ENCODE measurements at regions not wholly inside any gene's neighbourhood (a gene's known extent, or its start where the extent isn't known, plus 50 kb on each side); places are given as distances from the start of the nearest gene placed in this dataset.

DNA sequence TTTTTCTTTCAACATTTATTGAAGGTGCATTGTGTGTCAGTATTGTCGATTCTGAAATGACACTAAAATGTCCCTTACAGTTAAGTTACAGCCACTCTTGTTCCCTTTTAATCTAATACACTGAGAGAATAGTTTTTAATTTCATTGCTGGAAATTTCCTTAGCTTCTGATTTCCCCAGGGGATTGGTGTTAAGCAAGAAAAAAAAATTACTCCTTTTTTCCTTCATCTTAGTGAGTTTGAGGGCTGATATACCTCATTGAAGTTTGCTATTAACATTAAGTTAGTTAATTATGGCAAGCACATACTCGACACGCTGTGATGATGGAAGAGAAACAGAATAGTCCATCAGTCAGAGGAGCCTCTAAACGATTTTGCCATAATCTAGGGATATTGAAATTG, 57.0 kb upstream of the EXOC4 start:
- no peak overlapping the region for H3K27ac ChIP-seq (ENCODE audit: low read depth, low read length)
- H3K4ac ChIP-seq (ENCODE audit: low read depth, low read length) = no peak overlapping the region
- H4K91ac ChIP-seq (ENCODE audit: low read depth, low read length) = no peak overlapping the region
- no peaks in the 10 kb centered on the region for H3K27me3 ChIP-seq (ENCODE audit: insufficient read depth, low read length)
- no peak overlapping the region for H3K4me3 ChIP-seq (ENCODE audit: low read depth, low read length)
- no peaks in the 10 kb centered on the region for H3K36me3 ChIP-seq (ENCODE audit: control insufficient read depth in 1 of 2, insufficient read depth in 2 of 2, low read length in 2 of 2)
- no peaks in the 10 kb centered on the region for H3K4me1 ChIP-seq (ENCODE audit: control insufficient read depth in 1 of 2, insufficient read depth in 2 of 2, low read length in 2 of 2)
- H3K14ac ChIP-seq (ENCODE audit: low read length) = no peak overlapping the region
- no peak overlapping the region for H2BK5ac ChIP-seq (ENCODE audit: low read depth, low read length, poor library complexity)
- H3K4me2 ChIP-seq (ENCODE audit: low read length) = no peak overlapping the region
- H3K9me3 ChIP-seq (ENCODE audit: insufficient read depth, low read depth, low read length) = peaks cover 2% of the 10 kb centered on the region
- H3K18ac ChIP-seq (ENCODE audit: low read length) = no peak overlapping the region
- H2BK12ac ChIP-seq (ENCODE audit: low read length) = no peak overlapping the region
- no peaks in the 10 kb centered on the region for H3K79me1 ChIP-seq (ENCODE audit: low read length)
- H2AK5ac ChIP-seq (ENCODE audit: low read length) = no peak overlapping the region
- no peak for DNase-seq
- no peak overlapping the region for H4K12ac ChIP-seq (ENCODE audit: low read depth, low read length)
- no peak overlapping the region for H2BK120ac ChIP-seq (ENCODE audit: insufficient read depth, low read length, poor library complexity)
- H3K79me2 ChIP-seq (ENCODE audit: control insufficient read depth, insufficient read depth, low read length, poor library complexity) = no peaks in the 10 kb centered on the region
- no peak overlapping the region for H2AFZ ChIP-seq (ENCODE audit: insufficient read depth, low read length, poor library complexity)
- WGBS (ENCODE audit: extremely low coverage, insufficient coverage, insufficient read length) = no CpG with 5 or more reads among the region's 4 CpGs
- no peak overlapping the region for H4K8ac ChIP-seq (ENCODE audit: low read depth, low read length)
- H3K9ac ChIP-seq (ENCODE audit: low read length) = no peak overlapping the region
- no peak overlapping the region for H3K23ac ChIP-seq (ENCODE audit: low read length)

DNA sequence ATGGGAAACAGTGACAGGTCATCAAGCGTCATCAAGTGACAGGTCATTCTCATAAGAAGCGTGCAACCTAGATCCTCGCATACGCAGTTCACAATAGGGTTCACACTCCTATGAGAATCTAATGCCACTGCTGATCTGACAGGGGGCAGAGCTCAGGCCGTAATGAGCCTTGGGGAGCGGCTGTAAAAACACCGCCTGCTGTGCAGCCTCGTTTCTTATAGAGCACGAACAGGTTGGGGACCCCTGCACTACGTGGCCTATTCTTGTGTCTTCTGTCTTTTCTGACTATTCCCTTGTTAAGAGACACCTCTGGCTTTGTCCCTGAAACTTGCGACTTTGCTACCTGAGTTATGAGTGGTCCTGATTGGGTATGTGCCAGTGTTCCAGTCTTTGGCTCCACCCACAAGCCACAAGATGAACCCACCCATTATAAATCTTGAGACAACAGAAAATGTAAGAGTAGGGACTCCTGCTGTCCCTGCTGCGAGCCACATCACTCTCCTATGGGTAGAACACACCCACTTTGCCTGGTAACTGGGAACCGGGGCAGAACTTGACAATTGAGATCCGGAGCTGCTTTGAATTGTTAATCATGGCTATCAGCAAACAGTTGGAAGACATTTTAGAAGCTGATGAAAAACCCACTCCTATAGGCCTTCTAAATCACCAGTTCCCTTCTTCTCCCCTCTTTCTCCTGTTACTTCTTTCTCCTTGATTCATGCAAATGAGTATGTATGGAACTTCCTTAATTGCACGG, 55.8 kb upstream of the EXOC4 start:
- no CpG with 5 or more reads among the region's 15 CpGs for WGBS (ENCODE audit: extremely low coverage, insufficient coverage, insufficient read length)
- Histone ChIP-seq H3K36me3 (ENCODE audit: control insufficient read depth in 1 of 2, insufficient read depth in 2 of 2, low read length in 2 of 2) (no peaks in the 10 kb centered on the region), H3K27ac (ENCODE audit: low read depth, low read length) (no peak overlapping the region)

GRCh38 chr7:133197972-133198544, 54.8 kb upstream of the EXOC4 start:
- no peak for DNase-seq
- Histone ChIP-seq H4K8ac (ENCODE audit: low read depth, low read length) (no peak overlapping the region), H3K27ac (ENCODE audit: low read depth, low read length) (no peak overlapping the region), H3K14ac (ENCODE audit: low read length) (no peak overlapping the region), H3K4ac (ENCODE audit: low read depth, low read length) (no peak overlapping the region), H2BK12ac (ENCODE audit: low read length) (no peak overlapping the region), H4K12ac (ENCODE audit: low read depth, low read length) (no peak overlapping the region), H3K9me3 (ENCODE audit: insufficient read depth, low read depth, low read length) (no peaks in the 10 kb centered on the region), H3K18ac (ENCODE audit: low read length) (no peak overlapping the region), H2AFZ (ENCODE audit: insufficient read depth, low read length, poor library complexity) (no peak overlapping the region), H2AK5ac (ENCODE audit: low read length) (no peak overlapping the region), H3K36me3 (ENCODE audit: control insufficient read depth in 1 of 2, insufficient read depth in 2 of 2, low read length in 2 of 2) (no peaks in the 10 kb centered on the region), H3K79me2 (ENCODE audit: control insufficient read depth, insufficient read depth, low read length, poor library complexity) (no peaks in the 10 kb centered on the region), H3K27me3 (ENCODE audit: insufficient read depth, low read length) (no peaks in the 10 kb centered on the region), H3K9ac (ENCODE audit: low read length) (no peak overlapping the region), H3K4me3 (ENCODE audit: low read depth, low read length) (no peak overlapping the region), H3K4me2 (ENCODE audit: low read length) (no peak overlapping the region), H3K4me1 (ENCODE audit: control insufficient read depth in 1 of 2, insufficient read depth in 2 of 2, low read length in 2 of 2) (no peaks in the 10 kb centered on the region), H3K23ac (ENCODE audit: low read length) (no peak overlapping the region), H2BK5ac (ENCODE audit: low read depth, low read length, poor library complexity) (no peak overlapping the region), H2BK120ac (ENCODE audit: insufficient read depth, low read length, poor library complexity) (no peak overlapping the region), H4K91ac (ENCODE audit: low read depth, low read length) (no peak overlapping the region), H3K79me1 (ENCODE audit: low read length) (no peaks in the 10 kb centered on the region)
- WGBS (ENCODE audit: extremely low coverage, insufficient coverage, insufficient read length) = no CpG with 5 or more reads among the region's 4 CpGs

More for the DNA sequence above, 55.8 kb upstream of the EXOC4 start:
- Histone ChIP-seq H2BK5ac (ENCODE audit: low read depth, low read length, poor library complexity) (no peak overlapping the region), H4K8ac (ENCODE audit: low read depth, low read length) (no peak overlapping the region), H3K27me3 (ENCODE audit: insufficient read depth, low read length) (no peaks in the 10 kb centered on the region), H2BK120ac (ENCODE audit: insufficient read depth, low read length, poor library complexity) (no peak overlapping the region), H3K4me1 (ENCODE audit: control insufficient read depth in 1 of 2, insufficient read depth in 2 of 2, low read length in 2 of 2) (no peaks in the 10 kb centered on the region), H3K9ac (ENCODE audit: low read length) (no peak overlapping the region), H3K4me2 (ENCODE audit: low read length) (no peak overlapping the region), H2BK12ac (ENCODE audit: low read length) (no peak overlapping the region), H3K23ac (ENCODE audit: low read length) (no peak overlapping the region), H3K79me2 (ENCODE audit: control insufficient read depth, insufficient read depth, low read length, poor library complexity) (no peaks in the 10 kb centered on the region), H3K14ac (ENCODE audit: low read length) (no peak overlapping the region), H3K4ac (ENCODE audit: low read depth, low read length) (no peak overlapping the region), H3K79me1 (ENCODE audit: low read length) (no peaks in the 10 kb centered on the region), H4K91ac (ENCODE audit: low read depth, low read length) (no peak overlapping the region), H3K9me3 (ENCODE audit: insufficient read depth, low read depth, low read length) (peaks cover 2% of the 10 kb centered on the region), H3K4me3 (ENCODE audit: low read depth, low read length) (no peak overlapping the region), H4K12ac (ENCODE audit: low read depth, low read length) (no peak overlapping the region), H2AK5ac (ENCODE audit: low read length) (no peak overlapping the region), H2AFZ (ENCODE audit: insufficient read depth, low read length, poor library complexity) (no peak overlapping the region), H3K18ac (ENCODE audit: low read length) (no peak overlapping the region)
- DNase-seq = no peak

GRCh38 chr7:133199831-133200230, 53.0 kb upstream of the EXOC4 start:
- Histone ChIP-seq H2BK120ac (ENCODE audit: insufficient read depth, low read length, poor library complexity) (no peak overlapping the region), H3K9ac (ENCODE audit: low read length) (no peak overlapping the region), H3K4ac (ENCODE audit: low read depth, low read length) (no peak overlapping the region), H3K4me3 (ENCODE audit: low read depth, low read length) (no peak overlapping the region), H3K79me1 (ENCODE audit: low read length) (no peaks in the 10 kb centered on the region), H3K4me1 (ENCODE audit: control insufficient read depth in 1 of 2, insufficient read depth in 2 of 2, low read length in 2 of 2) (no peaks in the 10 kb centered on the region), H2BK5ac (ENCODE audit: low read depth, low read length, poor library complexity) (no peak overlapping the region), H2BK12ac (ENCODE audit: low read length) (no peak overlapping the region), H3K9me3 (ENCODE audit: insufficient read depth, low read depth, low read length) (no peaks in the 10 kb centered on the region), H3K36me3 (ENCODE audit: control insufficient read depth in 1 of 2, insufficient read depth in 2 of 2, low read length in 2 of 2) (no peaks in the 10 kb centered on the region), H4K8ac (ENCODE audit: low read depth, low read length) (no peak overlapping the region), H3K18ac (ENCODE audit: low read length) (no peak overlapping the region), H3K27me3 (ENCODE audit: insufficient read depth, low read length) (no peaks in the 10 kb centered on the region), H3K23ac (ENCODE audit: low read length) (no peak overlapping the region), H3K27ac (ENCODE audit: low read depth, low read length) (no peak overlapping the region), H4K91ac (ENCODE audit: low read depth, low read length) (no peak overlapping the region), H3K79me2 (ENCODE audit: control insufficient read depth, insufficient read depth, low read length, poor library complexity) (no peaks in the 10 kb centered on the region), H4K12ac (ENCODE audit: low read depth, low read length) (no peak overlapping the region), H2AK5ac (ENCODE audit: low read length) (no peak overlapping the region), H3K14ac (ENCODE audit: low read length) (no peak overlapping the region), H3K4me2 (ENCODE audit: low read length) (no peak overlapping the region), H2AFZ (ENCODE audit: insufficient read depth, low read length, poor library complexity) (no peak overlapping the region)
- no peak for DNase-seq
- no CpG with 5 or more reads among the region's 2 CpGs for WGBS (ENCODE audit: extremely low coverage, insufficient coverage, insufficient read length)

Measured in trophoblast cell (in vitro differentiated cells and primary cell).